HepG2 (cell line): ENCODE measurements at regions not wholly inside any gene's neighbourhood (a gene's known extent, or its start where the extent isn't known, plus 50 kb on each side); places are given as distances from the start of the nearest gene placed in this dataset.

ENCODE experiments used
- JUN ChIP-seq: sonication (generic); formaldehyde crosslinking; IDR thresholded peaks from 2 replicates; pipeline ENCODE4 v1.4.0; 2020; ENCODE audit warnings: mild to moderate bottlenecking, missing genetic modification reagents
- KAT7 ChIP-seq: IDR thresholded peaks from 2 replicates; pipeline ENCODE4 v1.6.1; 2018; ENCODE audit warnings: borderline replicate concordance, missing compliant biosample characterization
- POGZ ChIP-seq: sonication (generic); formaldehyde crosslinking; IDR thresholded peaks from 2 replicates; pipeline ENCODE4 v1.4.0; 2020; ENCODE audit warnings: mild to moderate bottlenecking, missing genetic modification reagents
- TF ChIP-seq, protein P1 (sequence below): sonication (generic); formaldehyde crosslinking; IDR thresholded peaks from 2 replicates; pipeline ENCODE4 v1.5.0; 2020; ENCODE audit warnings: missing genetic modification reagents, mild to moderate bottlenecking, borderline replicate concordance
- TF ChIP-seq, protein P2 (sequence below): sonication (generic); formaldehyde crosslinking; IDR thresholded peaks from 2 replicates; pipeline ENCODE4 v1.4.0; 2020; ENCODE audit warnings: missing genetic modification reagents
- TF ChIP-seq, protein P3 (sequence below): sonication (generic); formaldehyde crosslinking; IDR thresholded peaks from 2 replicates; pipeline ENCODE4 v1.5.0; 2020; ENCODE audit warnings: mild to moderate bottlenecking, missing genetic modification reagents, moderate library complexity

DNA sequence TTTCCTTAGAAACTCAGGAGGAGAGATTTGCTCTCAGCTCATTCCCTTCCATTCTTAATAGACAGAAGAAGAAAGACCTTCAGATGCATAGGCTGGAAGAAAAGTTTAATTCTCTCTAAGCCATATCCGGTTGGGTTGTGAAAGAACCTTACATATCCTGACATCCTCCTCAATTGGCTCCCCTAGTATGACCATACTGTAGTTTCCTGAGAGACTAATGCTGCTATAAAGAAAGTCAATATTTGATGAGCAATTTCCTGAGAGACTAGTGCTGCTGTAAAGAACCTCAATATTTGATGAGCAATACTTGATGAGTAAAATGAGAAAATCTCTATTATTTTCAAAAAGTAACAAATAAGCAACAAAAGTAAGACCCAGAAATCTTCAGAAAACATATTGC, 888.5 kb upstream of the SORCS1 start:
- TF ChIP-seq JUN (no peak), POGZ (CRISPR knock-in tag) (no peak), KAT7 (CRISPR knock-in tag) (no peak)
- TF ChIP-seq, protein P1, sequence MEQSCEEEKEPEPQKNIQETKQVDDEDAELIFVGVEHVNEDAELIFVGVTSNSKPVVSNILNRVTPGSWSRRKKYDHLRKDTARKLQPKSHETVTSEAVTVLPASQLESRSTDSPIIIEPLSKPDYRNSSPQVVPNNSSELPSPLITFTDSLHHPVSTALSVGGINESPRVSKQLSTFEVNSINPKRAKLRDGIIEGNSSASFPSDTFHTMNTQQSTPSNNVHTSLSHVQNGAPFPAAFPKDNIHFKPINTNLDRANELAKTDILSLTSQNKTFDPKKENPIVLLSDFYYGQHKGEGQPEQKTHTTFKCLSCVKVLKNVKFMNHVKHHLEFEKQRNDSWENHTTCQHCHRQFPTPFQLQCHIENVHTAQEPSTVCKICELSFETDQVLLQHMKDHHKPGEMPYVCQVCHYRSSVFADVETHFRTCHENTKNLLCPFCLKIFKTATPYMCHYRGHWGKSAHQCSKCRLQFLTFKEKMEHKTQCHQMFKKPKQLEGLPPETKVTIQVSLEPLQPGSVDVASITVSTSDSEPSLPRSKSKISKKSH (CRISPR knock-in tag): no peak
- TF ChIP-seq, protein P2, sequence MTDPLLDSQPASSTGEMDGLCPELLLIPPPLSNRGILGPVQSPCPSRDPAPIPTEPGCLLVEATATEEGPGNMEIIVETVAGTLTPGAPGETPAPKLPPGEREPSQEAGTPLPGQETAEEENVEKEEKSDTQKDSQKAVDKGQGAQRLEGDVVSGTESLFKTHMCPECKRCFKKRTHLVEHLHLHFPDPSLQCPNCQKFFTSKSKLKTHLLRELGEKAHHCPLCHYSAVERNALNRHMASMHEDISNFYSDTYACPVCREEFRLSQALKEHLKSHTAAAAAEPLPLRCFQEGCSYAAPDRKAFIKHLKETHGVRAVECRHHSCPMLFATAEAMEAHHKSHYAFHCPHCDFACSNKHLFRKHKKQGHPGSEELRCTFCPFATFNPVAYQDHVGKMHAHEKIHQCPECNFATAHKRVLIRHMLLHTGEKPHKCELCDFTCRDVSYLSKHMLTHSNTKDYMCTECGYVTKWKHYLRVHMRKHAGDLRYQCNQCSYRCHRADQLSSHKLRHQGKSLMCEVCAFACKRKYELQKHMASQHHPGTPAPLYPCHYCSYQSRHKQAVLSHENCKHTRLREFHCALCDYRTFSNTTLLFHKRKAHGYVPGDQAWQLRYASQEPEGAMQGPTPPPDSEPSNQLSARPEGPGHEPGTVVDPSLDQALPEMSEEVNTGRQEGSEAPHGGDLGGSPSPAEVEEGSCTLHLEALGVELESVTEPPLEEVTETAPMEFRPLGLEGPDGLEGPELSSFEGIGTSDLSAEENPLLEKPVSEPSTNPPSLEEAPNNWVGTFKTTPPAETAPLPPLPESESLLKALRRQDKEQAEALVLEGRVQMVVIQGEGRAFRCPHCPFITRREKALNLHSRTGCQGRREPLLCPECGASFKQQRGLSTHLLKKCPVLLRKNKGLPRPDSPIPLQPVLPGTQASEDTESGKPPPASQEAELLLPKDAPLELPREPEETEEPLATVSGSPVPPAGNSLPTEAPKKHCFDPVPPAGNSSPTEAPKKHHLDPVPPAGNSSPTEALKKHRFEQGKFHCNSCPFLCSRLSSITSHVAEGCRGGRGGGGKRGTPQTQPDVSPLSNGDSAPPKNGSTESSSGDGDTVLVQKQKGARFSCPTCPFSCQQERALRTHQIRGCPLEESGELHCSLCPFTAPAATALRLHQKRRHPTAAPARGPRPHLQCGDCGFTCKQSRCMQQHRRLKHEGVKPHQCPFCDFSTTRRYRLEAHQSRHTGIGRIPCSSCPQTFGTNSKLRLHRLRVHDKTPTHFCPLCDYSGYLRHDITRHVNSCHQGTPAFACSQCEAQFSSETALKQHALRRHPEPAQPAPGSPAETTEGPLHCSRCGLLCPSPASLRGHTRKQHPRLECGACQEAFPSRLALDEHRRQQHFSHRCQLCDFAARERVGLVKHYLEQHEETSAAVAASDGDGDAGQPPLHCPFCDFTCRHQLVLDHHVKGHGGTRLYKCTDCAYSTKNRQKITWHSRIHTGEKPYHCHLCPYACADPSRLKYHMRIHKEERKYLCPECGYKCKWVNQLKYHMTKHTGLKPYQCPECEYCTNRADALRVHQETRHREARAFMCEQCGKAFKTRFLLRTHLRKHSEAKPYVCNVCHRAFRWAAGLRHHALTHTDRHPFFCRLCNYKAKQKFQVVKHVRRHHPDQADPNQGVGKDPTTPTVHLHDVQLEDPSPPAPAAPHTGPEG: no peak
- TF ChIP-seq, protein P3, sequence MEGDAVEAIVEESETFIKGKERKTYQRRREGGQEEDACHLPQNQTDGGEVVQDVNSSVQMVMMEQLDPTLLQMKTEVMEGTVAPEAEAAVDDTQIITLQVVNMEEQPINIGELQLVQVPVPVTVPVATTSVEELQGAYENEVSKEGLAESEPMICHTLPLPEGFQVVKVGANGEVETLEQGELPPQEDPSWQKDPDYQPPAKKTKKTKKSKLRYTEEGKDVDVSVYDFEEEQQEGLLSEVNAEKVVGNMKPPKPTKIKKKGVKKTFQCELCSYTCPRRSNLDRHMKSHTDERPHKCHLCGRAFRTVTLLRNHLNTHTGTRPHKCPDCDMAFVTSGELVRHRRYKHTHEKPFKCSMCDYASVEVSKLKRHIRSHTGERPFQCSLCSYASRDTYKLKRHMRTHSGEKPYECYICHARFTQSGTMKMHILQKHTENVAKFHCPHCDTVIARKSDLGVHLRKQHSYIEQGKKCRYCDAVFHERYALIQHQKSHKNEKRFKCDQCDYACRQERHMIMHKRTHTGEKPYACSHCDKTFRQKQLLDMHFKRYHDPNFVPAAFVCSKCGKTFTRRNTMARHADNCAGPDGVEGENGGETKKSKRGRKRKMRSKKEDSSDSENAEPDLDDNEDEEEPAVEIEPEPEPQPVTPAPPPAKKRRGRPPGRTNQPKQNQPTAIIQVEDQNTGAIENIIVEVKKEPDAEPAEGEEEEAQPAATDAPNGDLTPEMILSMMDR: no peak
